PC-3 (cell line): ENCODE measurements at regions not wholly inside any gene's neighbourhood (a gene's known extent, or its start where the extent isn't known, plus 50 kb on each side); places are given as distances from the start of the nearest gene placed in this dataset.

Experiments
- ATAC-seq: fragments of 200-7000 bp; cut with Tn5 transposase; 2 replicates; pipeline ENCODE4 v1.9.1; 2020; ENCODE audit warnings: mild to moderate bottlenecking, moderate library complexity
- BruUV-seq: library from RNA; stranded (reverse); fragments of 400-500 nt; replicated peaks from 2 replicates; lab custom pipeline; 2021; lab: Mats Ljungman, UMichigan
- CTCF ChIA-PET: fragments of 300-600 bp; sonication (Branson Sonifier 250); formaldehyde crosslinking; loops from one replicate; lab custom pipeline; 2022; ENCODE audit warnings: antibody characterized with exemption; lab: Charles Lee
- POLR2A ChIA-PET: fragments of 300-600 bp; sonication (Branson Sonifier 250); formaldehyde crosslinking; loops from one replicate; lab custom pipeline; 2022; ENCODE audit warnings: antibody characterized with exemption; ENCODE audit not compliant: unreplicated experiment; lab: Charles Lee
- DNase-seq: peaks from one replicate; pipeline ENCODE4 v3.0.0-alpha.2; 2015
- H2AFZ ChIP-seq: fragments of 300-600 bp; sonication (generic); 2 replicates; pipeline ENCODE4 v1.6.0; 2016; ENCODE audit warnings: antibody characterized with exemption, low read length
- H3F3A ChIP-seq: fragments of 300-600 bp; sonication (generic); one replicate; pipeline ENCODE4 v1.6.0; 2017; ENCODE audit warnings: antibody characterized with exemption, low read length, control low read depth, mild to moderate bottlenecking; ENCODE audit not compliant: unreplicated experiment
- H3K27ac ChIP-seq: fragments of 300-600 bp; sonication (generic); 2 replicates; pipeline ENCODE4 v1.5.1; 2016; ENCODE audit warnings: mild to moderate bottlenecking, low read length
- H3K27me3 ChIP-seq: fragments of 300-600 bp; sonication (generic); 2 replicates; pipeline ENCODE4 v1.6.1; 2016; ENCODE audit warnings: low read length, mixed read lengths
- H3K36me3 ChIP-seq: fragments of 300-600 bp; sonication (generic); 2 replicates; pipeline ENCODE4 v1.6.1; 2016; ENCODE audit warnings: low read depth, mixed run types, low read length, mixed read lengths
- H3K4me1 ChIP-seq: fragments of 300-600 bp; sonication (generic); 2 replicates; pipeline ENCODE4 v1.5.1; 2016; ENCODE audit warnings: low read length; ENCODE audit not compliant: insufficient read depth
- H3K4me2 ChIP-seq: fragments of 300-600 bp; sonication (generic); 2 replicates; pipeline ENCODE4 v1.6.0; 2016; ENCODE audit warnings: low read length
- H3K4me3 ChIP-seq: fragments of 300-600 bp; sonication (generic); 2 replicates; pipeline ENCODE4 v1.5.1; 2016; ENCODE audit warnings: mild to moderate bottlenecking, low read length, mixed read lengths
- H3K79me2 ChIP-seq: fragments of 300-600 bp; sonication (generic); 2 replicates; pipeline ENCODE4 v1.6.1; 2017; ENCODE audit warnings: low read length, mixed read lengths
- H3K9ac ChIP-seq: fragments of 300-600 bp; sonication (generic); 2 replicates; pipeline ENCODE4 v1.6.0; 2016; ENCODE audit warnings: mild to moderate bottlenecking, low read length
- H3K9me2 ChIP-seq: fragments of 300-600 bp; sonication (generic); replicated peaks from 2 replicates; pipeline ENCODE4 v1.6.1; 2016; ENCODE audit warnings: mixed run types, low read length, mixed read lengths
- H3K9me3 ChIP-seq: fragments of 300-600 bp; sonication (generic); 2 replicates; pipeline ENCODE4 v1.6.1; 2016; ENCODE audit warnings: low read length, mixed read lengths
- H4K20me1 ChIP-seq: fragments of 300-600 bp; sonication (generic); 2 replicates; pipeline ENCODE4 v1.6.1; 2016; ENCODE audit warnings: low read length, mixed read lengths
- CTCF ChIP-seq: fragments of 300-600 bp; sonication (generic); conservative IDR thresholded peaks from 2 replicates; pipeline ENCODE4 v1.5.1; 2017; ENCODE audit warnings: antibody characterized with exemption, low read depth, mild to moderate bottlenecking, low read length
- EZH2 ChIP-seq: fragments of 300-600 bp; sonication (generic); IDR thresholded peaks from one replicate; pipeline ENCODE4 v1.6.1; 2017; ENCODE audit warnings: antibody characterized with exemption, mild to moderate bottlenecking, low read length; ENCODE audit not compliant: unreplicated experiment
- EZH2phosphoT487 ChIP-seq: fragments of 300-600 bp; sonication (generic); IDR thresholded peaks from 2 replicates; pipeline ENCODE4 v1.6.1; 2018; ENCODE audit warnings: mild to moderate bottlenecking, antibody characterized with exemption, low read length, borderline replicate concordance
- intact Hi-C: fragments of 100-400 bp; cut with micrococcal nuclease; formaldehyde crosslinking; loops from 2 replicates; pipeline ENCODE4 v1.9.0; 2023

- no peak overlapping the region for H2AFZ ChIP-seq
- no peak overlapping the region for H3K4me3 ChIP-seq
- ChIA-PET CTCF (no interaction called here), POLR2A (no interaction called here)
- ATAC-seq (no peak), DNase-seq (peak; percentile 41)
- no peaks in the 10 kb centered on the region for H3K9me3 ChIP-seq
- H3F3A ChIP-seq: no peaks in the 10 kb centered on the region
- TF ChIP-seq CTCF (no peak), EZH2 (no peak), EZH2phosphoT487 (no peak)
- no peaks in the 10 kb centered on the region for H3K79me2 ChIP-seq
- BruUV-seq: no TSS peak
- 0 out of 2 replicates have a peak, but pooled peaks cover 3% of the 10 kb centered on the region for H3K27me3 ChIP-seq
- H3K27ac ChIP-seq: no peak overlapping the region
- intact Hi-C loops: no loop called here
- H4K20me1 ChIP-seq: no peaks in the 10 kb centered on the region
- no peaks in the 10 kb centered on the region for H3K36me3 ChIP-seq
- no peak overlapping the region for H3K4me2 ChIP-seq
- no peak overlapping the region for H3K9ac ChIP-seq
- peaks cover 7% of the 10 kb centered on the region for H3K4me1 ChIP-seq
- no peaks in the 10 kb centered on the region for H3K9me2 ChIP-seq
These were observed 210.6 kb upstream of the EGLN3 start for GRCh38 chr14:34161351-34162082.

GRCh38 chr14:34160619-34161018 is 209.7 kb upstream of the EGLN3 start:
- Histone ChIP-seq H3K9me3 (no peaks in the 10 kb centered on the region), H3K36me3 (no peaks in the 10 kb centered on the region), H3K27ac (no peak overlapping the region), H2AFZ (no peak overlapping the region), H3K4me2 (no peak overlapping the region), H3K4me3 (no peak overlapping the region), H3K9me2 (no peaks in the 10 kb centered on the region), H3K9ac (no peak overlapping the region), H4K20me1 (no peaks in the 10 kb centered on the region), H3K27me3 (no peaks in the 10 kb centered on the region), H3K79me2 (no peaks in the 10 kb centered on the region), H3F3A (no peaks in the 10 kb centered on the region), H3K4me1 (peaks cover 7% of the 10 kb centered on the region)
- BruUV-seq: no TSS peak
- intact Hi-C loops: no loop called here
- POLR2A ChIA-PET: no interaction called here
- no peak for DNase-seq
- CTCF ChIA-PET: no interaction called here
- ATAC-seq: no peak
- TF ChIP-seq EZH2phosphoT487 (no peak), EZH2 (no peak), CTCF (no peak)

GRCh38 chr14:34157651-34158050 is 206.8 kb upstream of the EGLN3 start:
- DNase-seq (no peak), ATAC-seq (no peak)
- Histone ChIP-seq H3K9me3 (no peaks in the 10 kb centered on the region), H3F3A (no peaks in the 10 kb centered on the region), H3K4me3 (no peak overlapping the region), H3K9ac (no peak overlapping the region), H3K9me2 (no peaks in the 10 kb centered on the region), H4K20me1 (no peaks in the 10 kb centered on the region), H2AFZ (no peak overlapping the region), H3K36me3 (no peaks in the 10 kb centered on the region), H3K27me3 (no peaks in the 10 kb centered on the region), H3K4me1 (peaks cover 7% of the 10 kb centered on the region), H3K27ac (no peak overlapping the region), H3K79me2 (no peaks in the 10 kb centered on the region), H3K4me2 (no peak overlapping the region)
- BruUV-seq: no TSS peak
- TF ChIP-seq EZH2phosphoT487 (no peak), CTCF (no peak), EZH2 (no peak)
- CTCF ChIA-PET: no interaction called here
- POLR2A ChIA-PET: no interaction called here
- intact Hi-C loops: no loop called here
